HepG2 (cell line): ENCODE measurements at regions not wholly inside any gene's neighbourhood (a gene's known extent, or its start where the extent isn't known, plus 50 kb on each side); places are given as distances from the start of the nearest gene placed in this dataset.

Source experiments
- ARNT2 ChIP-seq: sonication (generic); formaldehyde crosslinking; IDR thresholded peaks from 2 replicates; pipeline ENCODE4 v1.8.0; 2022; ENCODE audit warnings: mild to moderate bottlenecking, low read depth, missing genetic modification reagents, moderate library complexity
- ATF4 ChIP-seq, 2 experiments: fragments of 450-650 bp in 1 of 2; sonication (generic) in 1 of 2; formaldehyde crosslinking; IDR thresholded peaks; 2 replicates each; pipeline versions ENCODE4 v1.5.0 to v1.8.0; 2020 to 2022; ENCODE audit warnings: mild to moderate bottlenecking in 1 of 2, missing genetic modification reagents in 1 of 2
- DBP ChIP-seq: sonication (generic); formaldehyde crosslinking; IDR thresholded peaks from 2 replicates; pipeline ENCODE4 v1.4.0; 2020; ENCODE audit warnings: missing genetic modification reagents; ENCODE audit errors: not compliant biosample characterization
- E2F5 ChIP-seq: sonication (generic); formaldehyde crosslinking; conservative IDR thresholded peaks from 2 replicates; pipeline ENCODE4 v1.4.0; 2020; ENCODE audit warnings: missing genetic modification reagents
- EED ChIP-seq: sonication (generic); formaldehyde crosslinking; IDR thresholded peaks from 2 replicates; pipeline ENCODE4 v1.5.0; 2020; ENCODE audit warnings: mild to moderate bottlenecking, missing genetic modification reagents
- GABPA ChIP-seq, 2 experiments: IDR thresholded peaks; 2 replicates each; pipeline ENCODE4 v1.6.1; 2011 to 2016; ENCODE audit warnings: low read depth in 2 of 2, low read length in 1 of 2, missing biosample characterization in 1 of 2, missing genetic modification characterization in 1 of 2
- MLX ChIP-seq: IDR thresholded peaks from 2 replicates; pipeline ENCODE4 v1.6.1; 2016
- MTF2 ChIP-seq: sonication (generic); formaldehyde crosslinking; IDR thresholded peaks from 2 replicates; pipeline ENCODE4 v1.5.0; 2020; ENCODE audit warnings: missing genetic modification reagents, borderline replicate concordance
- RERE ChIP-seq: IDR thresholded peaks from 2 replicates; pipeline ENCODE4 v1.6.1; 2016; ENCODE audit warnings: low read depth, missing genetic modification reagents, missing compliant biosample characterization
- SMC3 ChIP-seq: IDR thresholded peaks from 2 replicates; pipeline ENCODE4 v1.6.1; 2011; ENCODE audit warnings: low read length, improper control_type of control experiment
- SRY ChIP-seq: sonication (generic); formaldehyde crosslinking; IDR thresholded peaks from 2 replicates; pipeline ENCODE4 v1.8.0; 2022; ENCODE audit warnings: mild to moderate bottlenecking, missing genetic modification reagents
- STAT6 ChIP-seq: sonication (generic); formaldehyde crosslinking; IDR thresholded peaks from 2 replicates; pipeline ENCODE4 v1.4.0; 2020; ENCODE audit warnings: missing genetic modification reagents, mild to moderate bottlenecking, borderline replicate concordance
- TEAD2 ChIP-seq: sonication (generic); formaldehyde crosslinking; IDR thresholded peaks from 2 replicates; pipeline ENCODE4 v1.9.0; 2021; ENCODE audit warnings: missing genetic modification reagents
- YEATS2 ChIP-seq: sonication (generic); formaldehyde crosslinking; IDR thresholded peaks from 2 replicates; pipeline ENCODE4 v1.4.0; 2020; ENCODE audit warnings: missing genetic modification reagents, borderline replicate concordance
- ZFX ChIP-seq: sonication (generic); formaldehyde crosslinking; IDR thresholded peaks from 2 replicates; pipeline ENCODE4 v1.4.0; 2020; ENCODE audit warnings: mild to moderate bottlenecking, low read depth, missing genetic modification reagents, moderate library complexity
- ZNF589 ChIP-seq: sonication (generic); formaldehyde crosslinking; conservative IDR thresholded peaks from 2 replicates; pipeline ENCODE4 v1.8.0; 2022; ENCODE audit warnings: mild to moderate bottlenecking, moderate library complexity, missing genetic modification reagents

- TF ChIP-seq RERE (no peak), ZFX (peak; percentile 97), EED (no peak), ARNT2 (peak; percentile 87), STAT6 (CRISPR knock-in tag) (no peak), YEATS2 (CRISPR knock-in tag) (peak; percentile 73; the same call in 1 of the 2 replicates), MTF2 (CRISPR knock-in tag) (no peak), TEAD2 (CRISPR knock-in tag) (no peak; the same call in 1 of the 2 replicates), ZNF589 (peak; percentile 76; the same call in 1 of the 2 replicates), ATF4 (CRISPR knock-in tag; IDR thresholded peaks at IDR 0.05) (peak in 1 of 2 experiments; percentile 90; a peak in 2 of 4 replicates), MLX (CRISPR knock-in tag) (no peak), GABPA (IDR thresholded peaks at IDR 0.05; ENCODE audit: low read depth, low read length) (no peak), GABPA (CRISPR knock-in tag; IDR thresholded peaks at IDR 0.05; ENCODE audit: low read depth) (0 out of 2 replicates have a peak, but pooled peaks have one; percentile 10), SMC3 (no peak), E2F5 (CRISPR knock-in tag) (peak; percentile 11), SRY (CRISPR knock-in tag) (peak; percentile 88; the same call in 1 of the 2 replicates), DBP (CRISPR knock-in tag) (no peak)
Measured at GRCh38 chr3:48088749-48089466, 72.7 kb upstream of the MAP4 start (continued).
